Ovary (tissue), 7 donors: ENCODE measurements at regions not wholly inside any gene's neighbourhood (a gene's known extent, or its start where the extent isn't known, plus 50 kb on each side); places are given as distances from the start of the nearest gene placed in this dataset.

Source experiments
- DNase-seq, 5 donors: peaks; one replicate each; pipeline ENCODE4 v3.0.0-alpha.2; 2019 to 2020
- H3K27ac ChIP-seq, 2 donors: fragments of 200-600 bp; one replicate each; pipeline versions ENCODE4 v1.5.1 to v1.8.0; 2019 to 2022
- H3K27me3 ChIP-seq: fragments of 200-600 bp; one replicate; pipeline ENCODE4 v1.8.0; 2022
- H3K36me3 ChIP-seq: fragments of 200-600 bp; sonication (generic); one replicate; pipeline ENCODE4 v1.5.1; 2019
- H3K4me1 ChIP-seq: one replicate; pipeline ENCODE4 v1.8.1; 2013; ENCODE audit warnings: mild to moderate bottlenecking, moderate library complexity; ENCODE audit not compliant: insufficient read depth
- H3K4me3 ChIP-seq: fragments of 200-600 bp; sonication (generic); one replicate; pipeline ENCODE4 v1.5.1; 2017
- H3K9me3 ChIP-seq, 2 donors: fragments of 200-600 bp in 1 of 2; sonication (generic) in 1 of 2; one replicate each; pipeline versions ENCODE4 v1.5.1 to v1.8.1; 2013 to 2019; ENCODE audit warnings: mild to moderate bottlenecking in 1 of 2, moderate library complexity in 1 of 2
- EP300 ChIP-seq: sonication (generic); formaldehyde crosslinking; IDR thresholded peaks from one replicate; pipeline ENCODE4 v1.6.1; 2017; ENCODE audit warnings: antibody characterized with exemption
- POLR2A ChIP-seq: fragments of 450-650 bp; IDR thresholded peaks from one replicate; pipeline ENCODE4 v1.6.1; 2017; ENCODE audit warnings: antibody characterized with exemption, mild to moderate bottlenecking, moderate library complexity
- WGBS, 3 donors: extraction: QIAGEN DNeasy Blood & Tissue Kit in 1 of 3; methylation state at CpG; one replicate each; pipeline versions ENCODE4 v1.1.5 to v1.1.7; 2013 to 2017; 5-methylcytosine and 5-hydroxymethylcytosine counted together
- intact Hi-C, 4 donors: fragments of 100-400 bp; cut with DNase I; formaldehyde crosslinking; loops; one replicate each; pipeline versions ENCODE4 v1.11.0 to v1.15.1; 2022 to 2023
- TF ChIP-seq, protein P1 (sequence below), 3 donors: fragments of 450-650 bp in 2 of 3; fragments of 200-600 bp in 1 of 3; IDR thresholded peaks; one replicate each; pipeline versions ENCODE4 v1.5.1 to v1.8.0; 2016 to 2022; ENCODE audit warnings: antibody characterized with exemption in 3 of 3, mild to moderate bottlenecking in 1 of 3
- donor health status: DM: no; HTN: no; CAD: no; lungs with moderate emphysema.
- donor health status: DM: no; HTN: no; CAD: no.
- donor health status: Bipolar disorder and iron deficiency.
- donor health status: DM: no; HTN: no; CAD: no.
- donor health status: DM: yes; HTN: yes; CAD: no.

DNA sequence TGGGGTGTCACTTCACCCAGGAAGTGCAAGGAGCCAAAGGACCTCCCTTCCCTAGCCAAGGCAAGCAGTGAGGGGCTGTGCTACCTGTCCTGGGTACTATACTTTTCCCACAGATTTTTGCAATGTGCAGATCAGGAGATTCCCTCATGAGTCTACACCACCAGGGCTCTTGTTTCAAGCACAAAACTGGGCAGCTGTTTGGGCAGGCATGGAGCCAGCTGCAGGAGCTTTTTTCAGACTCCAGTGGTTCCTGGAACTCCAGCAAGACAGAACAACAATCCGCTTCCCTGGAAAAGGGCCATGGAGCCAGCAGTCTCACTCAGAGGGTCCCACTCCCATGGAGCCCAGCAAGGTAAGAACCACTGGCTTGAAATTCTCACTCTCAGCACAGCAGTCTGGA is 1649.6 kb downstream of the LRRC4C start:
- WGBS, 3 donors = 67 to 93% (median 73%) methylated on average over 1 of the region's 1 CpG

DNA sequence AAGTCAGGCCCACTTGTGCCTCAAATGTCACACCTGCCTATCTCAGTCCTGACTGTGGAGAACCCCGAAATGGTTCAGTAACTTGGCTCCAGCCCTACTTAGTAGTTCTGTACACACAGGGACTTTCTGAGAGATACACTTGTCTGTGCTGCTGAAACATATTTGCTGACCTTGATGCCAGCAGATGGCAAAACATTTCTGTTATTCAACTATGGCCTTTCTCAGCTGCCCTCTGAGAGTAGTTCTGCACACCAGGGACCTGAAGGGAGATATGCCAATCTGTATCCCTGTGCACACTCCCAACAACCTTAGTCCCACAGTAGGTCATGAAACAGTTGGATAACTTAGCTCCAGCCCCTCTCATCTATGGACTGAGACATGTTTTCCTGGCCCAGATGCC is 1651.5 kb downstream of the LRRC4C start:
- 80 to 91% (median 82%) methylated on average over 1 of the region's 1 CpG for WGBS, 3 donors
- TF ChIP-seq, protein P1, sequence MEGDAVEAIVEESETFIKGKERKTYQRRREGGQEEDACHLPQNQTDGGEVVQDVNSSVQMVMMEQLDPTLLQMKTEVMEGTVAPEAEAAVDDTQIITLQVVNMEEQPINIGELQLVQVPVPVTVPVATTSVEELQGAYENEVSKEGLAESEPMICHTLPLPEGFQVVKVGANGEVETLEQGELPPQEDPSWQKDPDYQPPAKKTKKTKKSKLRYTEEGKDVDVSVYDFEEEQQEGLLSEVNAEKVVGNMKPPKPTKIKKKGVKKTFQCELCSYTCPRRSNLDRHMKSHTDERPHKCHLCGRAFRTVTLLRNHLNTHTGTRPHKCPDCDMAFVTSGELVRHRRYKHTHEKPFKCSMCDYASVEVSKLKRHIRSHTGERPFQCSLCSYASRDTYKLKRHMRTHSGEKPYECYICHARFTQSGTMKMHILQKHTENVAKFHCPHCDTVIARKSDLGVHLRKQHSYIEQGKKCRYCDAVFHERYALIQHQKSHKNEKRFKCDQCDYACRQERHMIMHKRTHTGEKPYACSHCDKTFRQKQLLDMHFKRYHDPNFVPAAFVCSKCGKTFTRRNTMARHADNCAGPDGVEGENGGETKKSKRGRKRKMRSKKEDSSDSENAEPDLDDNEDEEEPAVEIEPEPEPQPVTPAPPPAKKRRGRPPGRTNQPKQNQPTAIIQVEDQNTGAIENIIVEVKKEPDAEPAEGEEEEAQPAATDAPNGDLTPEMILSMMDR (IDR thresholded peaks at IDR 0.05) = no peak
- TF ChIP-seq EP300 (no peak), POLR2A (no peak)
- no peaks in the 10 kb centered on the region for H3K36me3 ChIP-seq
- no peaks in the 10 kb centered on the region for H3K4me1 ChIP-seq
- no peak for DNase-seq
- intact Hi-C loops = no loop called here
- no peaks in the 10 kb centered on the region for H3K27me3 ChIP-seq
- H3K4me3 ChIP-seq = no peak overlapping the region
- H3K27ac ChIP-seq = no peak overlapping the region
- no peaks in the 10 kb centered on the region for H3K9me3 ChIP-seq

More for the DNA sequence above, 1649.6 kb downstream of the LRRC4C start:
- Histone ChIP-seq H3K4me3 (no peak overlapping the region), H3K36me3 (no peaks in the 10 kb centered on the region), H3K27me3 (no peaks in the 10 kb centered on the region), H3K9me3 (no peaks in the 10 kb centered on the region), H3K4me1 (no peaks in the 10 kb centered on the region), H3K27ac (no peak overlapping the region)
- TF ChIP-seq EP300 (no peak), POLR2A (no peak)
- TF ChIP-seq, protein P1 (IDR thresholded peaks at IDR 0.05) = no peak
- no peak for DNase-seq
- intact Hi-C loops = no loop called here

DNA sequence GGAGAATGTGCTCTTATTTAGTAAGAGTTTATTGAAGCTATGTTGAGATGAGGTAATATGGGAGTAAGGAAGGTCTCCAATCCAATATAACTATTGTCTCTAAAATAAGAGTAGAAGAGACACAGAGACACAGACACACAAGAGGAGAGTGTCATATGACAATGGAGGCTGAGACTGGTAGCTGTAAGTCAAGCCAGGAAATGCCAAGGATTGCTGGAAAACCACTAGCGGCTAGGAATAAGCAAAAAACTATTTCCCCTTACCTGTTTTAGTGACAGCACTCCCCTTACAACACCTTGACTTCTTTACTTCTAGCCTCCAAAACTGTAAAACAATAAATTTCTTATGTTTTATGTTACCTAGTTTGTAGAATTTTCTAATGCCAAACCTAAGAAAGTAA is 1652.8 kb downstream of the LRRC4C start:
- Histone ChIP-seq H3K36me3 (no peaks in the 10 kb centered on the region), H3K4me1 (no peaks in the 10 kb centered on the region), H3K27ac (no peak overlapping the region), H3K27me3 (no peaks in the 10 kb centered on the region), H3K4me3 (no peak overlapping the region), H3K9me3 (no peaks in the 10 kb centered on the region)
- no peak for DNase-seq
- no peak for TF ChIP-seq EP300
- TF ChIP-seq, protein P1 (IDR thresholded peaks at IDR 0.05) = no peak
- TF ChIP-seq POLR2A = no peak
- intact Hi-C loops = no loop called here
- 75 to 81% (median 78%) methylated on average over 1 of the region's 1 CpG for WGBS, 3 donors

DNA sequence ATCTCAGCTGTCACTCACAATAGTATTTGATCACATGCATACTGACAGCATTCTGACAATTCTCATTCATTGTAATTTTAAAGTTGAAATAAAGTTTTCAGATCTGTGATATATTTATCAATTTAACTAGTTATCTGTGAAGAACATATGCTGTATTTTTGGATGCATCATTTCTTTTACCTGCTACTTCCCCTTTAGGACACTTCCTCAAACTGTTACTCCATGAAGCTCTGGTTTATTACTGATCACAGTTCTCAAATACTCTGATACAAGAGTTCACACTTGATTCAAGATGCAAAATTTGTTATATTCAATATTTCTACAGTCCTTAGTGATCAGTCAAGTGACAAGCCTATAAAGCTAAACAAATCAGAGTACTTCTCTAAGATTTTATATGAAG is 1655.2 kb downstream of the LRRC4C start:
- H3K4me1 ChIP-seq = no peaks in the 10 kb centered on the region
- intact Hi-C loops = no loop called here
- no peaks in the 10 kb centered on the region for H3K36me3 ChIP-seq
- no peak for DNase-seq
- H3K27me3 ChIP-seq = no peaks in the 10 kb centered on the region
- no peaks in the 10 kb centered on the region for H3K9me3 ChIP-seq
- no peak overlapping the region for H3K27ac ChIP-seq
- TF ChIP-seq EP300 (no peak), POLR2A (no peak)
- TF ChIP-seq, protein P1 (IDR thresholded peaks at IDR 0.05) = no peak
- H3K4me3 ChIP-seq = no peak overlapping the region

DNA sequence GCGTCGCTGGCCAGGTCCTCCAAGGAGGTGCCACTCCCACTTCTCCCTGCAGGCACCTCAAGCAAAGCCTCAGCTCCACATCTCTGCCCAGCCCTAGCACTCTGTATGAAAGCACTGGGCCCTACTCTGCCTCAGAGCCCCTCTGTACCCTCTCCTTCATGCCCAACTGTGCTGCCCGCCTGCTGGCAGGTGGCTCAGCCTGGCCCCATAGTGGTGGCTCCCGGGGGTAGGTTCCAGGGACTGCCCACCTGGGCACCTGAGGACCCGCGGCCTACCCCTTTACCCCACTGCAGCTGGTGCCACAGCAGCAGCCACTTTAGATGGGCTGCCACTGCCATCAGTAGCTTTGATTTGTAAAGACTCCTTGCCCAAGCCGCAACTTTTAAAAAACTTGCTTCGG is 1672.8 kb downstream of the LRRC4C start:
- Histone ChIP-seq H3K27me3 (no peaks in the 10 kb centered on the region), H3K4me3 (no peak overlapping the region), H3K27ac (no peak overlapping the region), H3K4me1 (no peaks in the 10 kb centered on the region), H3K36me3 (no peaks in the 10 kb centered on the region), H3K9me3 (no peaks in the 10 kb centered on the region)
- intact Hi-C loops = no loop called here
- DNase-seq = no peak
- 92 to 96% (median 95%) methylated on average over 8 of the region's 8 CpGs for WGBS, 3 donors
- TF ChIP-seq EP300 (no peak), POLR2A (no peak)
- TF ChIP-seq, protein P1 (IDR thresholded peaks at IDR 0.05) = no peak
